ENCODE measurements at regions not wholly inside any gene's neighbourhood (a gene's known extent, or its start where the extent isn't known, plus 50 kb on each side); places are given as distances from the start of the nearest gene placed in this dataset.
"Not testable (repeated sequence)": the region's sequence is repeated elsewhere in the genome, so short reads cannot be mapped to it uniquely, and the experiment has no call there.

- TF ChIP-seq EZH2 (IDR thresholded peaks at IDR 0.05; ENCODE audit: low read length, unreplicated experiment); CTCF (conservative IDR thresholded peaks at IDR 0.05; ENCODE audit: low read depth, low read length): not testable (repeated sequence)
These were observed 456.9 kb upstream of the MKI67 start for GRCh38 chr10:128583125-128583524.

Data from PC-3 (cell line).